ENCODE measurements at regions not wholly inside any gene's neighbourhood (a gene's known extent, or its start where the extent isn't known, plus 50 kb on each side); places are given as distances from the start of the nearest gene placed in this dataset.

DNA sequence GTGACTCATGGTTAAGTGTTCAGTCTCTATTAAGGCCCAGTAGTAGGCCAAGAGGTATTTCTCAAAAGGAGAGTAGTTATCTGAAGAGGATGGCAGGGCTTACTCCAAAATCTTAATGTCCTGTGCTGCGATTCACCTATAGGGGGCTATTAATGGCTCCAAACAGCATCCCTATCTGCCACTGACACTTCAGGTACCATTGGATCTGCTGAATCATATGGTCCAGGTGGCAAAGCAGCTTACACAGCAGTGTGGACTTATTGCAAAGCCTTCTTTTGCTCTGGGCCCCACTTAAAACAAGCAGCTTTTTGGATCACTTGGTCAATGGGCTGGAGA is 60.8 kb upstream of the ATP2B1 start:
- H3K4me2 ChIP-seq (ENCODE audit: low read length): no peak overlapping the region
- H3K4me3 ChIP-seq (ENCODE audit: low read length): no peak overlapping the region
- H3K79me2 ChIP-seq (replicated peaks; ENCODE audit: insufficient read depth, low read length): no peaks in the 10 kb centered on the region
- TF ChIP-seq RAD21 (conservative IDR thresholded peaks at IDR 0.05) (no peak), TAF1 (IDR thresholded peaks at IDR 0.05; ENCODE audit: low read depth) (no peak), SMC3 (conservative IDR thresholded peaks at IDR 0.05; ENCODE audit: poor library complexity) (no peak), EZH2 (IDR thresholded peaks at IDR 0.05; ENCODE audit: borderline replicate concordance, insufficient read depth, low read length, poor library complexity, severe bottlenecking) (no peak), MXI1 (conservative IDR thresholded peaks at IDR 0.05; ENCODE audit: poor library complexity, severe bottlenecking) (no peak), POLR2AphosphoS5 (IDR thresholded peaks at IDR 0.05) (no peak), EP300 (conservative IDR thresholded peaks at IDR 0.05; ENCODE audit: poor library complexity, severe bottlenecking) (no peak)
- TF ChIP-seq, protein P1, sequence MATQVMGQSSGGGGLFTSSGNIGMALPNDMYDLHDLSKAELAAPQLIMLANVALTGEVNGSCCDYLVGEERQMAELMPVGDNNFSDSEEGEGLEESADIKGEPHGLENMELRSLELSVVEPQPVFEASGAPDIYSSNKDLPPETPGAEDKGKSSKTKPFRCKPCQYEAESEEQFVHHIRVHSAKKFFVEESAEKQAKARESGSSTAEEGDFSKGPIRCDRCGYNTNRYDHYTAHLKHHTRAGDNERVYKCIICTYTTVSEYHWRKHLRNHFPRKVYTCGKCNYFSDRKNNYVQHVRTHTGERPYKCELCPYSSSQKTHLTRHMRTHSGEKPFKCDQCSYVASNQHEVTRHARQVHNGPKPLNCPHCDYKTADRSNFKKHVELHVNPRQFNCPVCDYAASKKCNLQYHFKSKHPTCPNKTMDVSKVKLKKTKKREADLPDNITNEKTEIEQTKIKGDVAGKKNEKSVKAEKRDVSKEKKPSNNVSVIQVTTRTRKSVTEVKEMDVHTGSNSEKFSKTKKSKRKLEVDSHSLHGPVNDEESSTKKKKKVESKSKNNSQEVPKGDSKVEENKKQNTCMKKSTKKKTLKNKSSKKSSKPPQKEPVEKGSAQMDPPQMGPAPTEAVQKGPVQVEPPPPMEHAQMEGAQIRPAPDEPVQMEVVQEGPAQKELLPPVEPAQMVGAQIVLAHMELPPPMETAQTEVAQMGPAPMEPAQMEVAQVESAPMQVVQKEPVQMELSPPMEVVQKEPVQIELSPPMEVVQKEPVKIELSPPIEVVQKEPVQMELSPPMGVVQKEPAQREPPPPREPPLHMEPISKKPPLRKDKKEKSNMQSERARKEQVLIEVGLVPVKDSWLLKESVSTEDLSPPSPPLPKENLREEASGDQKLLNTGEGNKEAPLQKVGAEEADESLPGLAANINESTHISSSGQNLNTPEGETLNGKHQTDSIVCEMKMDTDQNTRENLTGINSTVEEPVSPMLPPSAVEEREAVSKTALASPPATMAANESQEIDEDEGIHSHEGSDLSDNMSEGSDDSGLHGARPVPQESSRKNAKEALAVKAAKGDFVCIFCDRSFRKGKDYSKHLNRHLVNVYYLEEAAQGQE (IDR thresholded peaks at IDR 0.05; ENCODE audit: borderline replicate concordance): no peak
- TF ChIP-seq, protein P2, sequence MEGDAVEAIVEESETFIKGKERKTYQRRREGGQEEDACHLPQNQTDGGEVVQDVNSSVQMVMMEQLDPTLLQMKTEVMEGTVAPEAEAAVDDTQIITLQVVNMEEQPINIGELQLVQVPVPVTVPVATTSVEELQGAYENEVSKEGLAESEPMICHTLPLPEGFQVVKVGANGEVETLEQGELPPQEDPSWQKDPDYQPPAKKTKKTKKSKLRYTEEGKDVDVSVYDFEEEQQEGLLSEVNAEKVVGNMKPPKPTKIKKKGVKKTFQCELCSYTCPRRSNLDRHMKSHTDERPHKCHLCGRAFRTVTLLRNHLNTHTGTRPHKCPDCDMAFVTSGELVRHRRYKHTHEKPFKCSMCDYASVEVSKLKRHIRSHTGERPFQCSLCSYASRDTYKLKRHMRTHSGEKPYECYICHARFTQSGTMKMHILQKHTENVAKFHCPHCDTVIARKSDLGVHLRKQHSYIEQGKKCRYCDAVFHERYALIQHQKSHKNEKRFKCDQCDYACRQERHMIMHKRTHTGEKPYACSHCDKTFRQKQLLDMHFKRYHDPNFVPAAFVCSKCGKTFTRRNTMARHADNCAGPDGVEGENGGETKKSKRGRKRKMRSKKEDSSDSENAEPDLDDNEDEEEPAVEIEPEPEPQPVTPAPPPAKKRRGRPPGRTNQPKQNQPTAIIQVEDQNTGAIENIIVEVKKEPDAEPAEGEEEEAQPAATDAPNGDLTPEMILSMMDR (IDR thresholded peaks at IDR 0.05; ENCODE audit: poor library complexity, severe bottlenecking): no peak
- no peak overlapping the region for H3K9ac ChIP-seq (ENCODE audit: low read length)
- H3K27me3 ChIP-seq (ENCODE audit: insufficient read depth, low read depth, low read length): no peaks in the 10 kb centered on the region
- H4K20me1 ChIP-seq (ENCODE audit: insufficient read depth): no peaks in the 10 kb centered on the region
- H2AFZ ChIP-seq (ENCODE audit: low read depth, low read length): no peak overlapping the region
- H3K9me2 ChIP-seq (ENCODE audit: insufficient read depth, low read length): no peaks in the 10 kb centered on the region
- no peak overlapping the region for H3K27ac ChIP-seq (ENCODE audit: low read length)
- no peaks in the 10 kb centered on the region for H3K36me3 ChIP-seq (ENCODE audit: insufficient read depth, low read length)
- H3F3A ChIP-seq (ENCODE audit: insufficient read depth, low read length, poor library complexity, severe bottlenecking): no peaks in the 10 kb centered on the region
- no peaks in the 10 kb centered on the region for H3K9me3 ChIP-seq (ENCODE audit: low read length)

DNA sequence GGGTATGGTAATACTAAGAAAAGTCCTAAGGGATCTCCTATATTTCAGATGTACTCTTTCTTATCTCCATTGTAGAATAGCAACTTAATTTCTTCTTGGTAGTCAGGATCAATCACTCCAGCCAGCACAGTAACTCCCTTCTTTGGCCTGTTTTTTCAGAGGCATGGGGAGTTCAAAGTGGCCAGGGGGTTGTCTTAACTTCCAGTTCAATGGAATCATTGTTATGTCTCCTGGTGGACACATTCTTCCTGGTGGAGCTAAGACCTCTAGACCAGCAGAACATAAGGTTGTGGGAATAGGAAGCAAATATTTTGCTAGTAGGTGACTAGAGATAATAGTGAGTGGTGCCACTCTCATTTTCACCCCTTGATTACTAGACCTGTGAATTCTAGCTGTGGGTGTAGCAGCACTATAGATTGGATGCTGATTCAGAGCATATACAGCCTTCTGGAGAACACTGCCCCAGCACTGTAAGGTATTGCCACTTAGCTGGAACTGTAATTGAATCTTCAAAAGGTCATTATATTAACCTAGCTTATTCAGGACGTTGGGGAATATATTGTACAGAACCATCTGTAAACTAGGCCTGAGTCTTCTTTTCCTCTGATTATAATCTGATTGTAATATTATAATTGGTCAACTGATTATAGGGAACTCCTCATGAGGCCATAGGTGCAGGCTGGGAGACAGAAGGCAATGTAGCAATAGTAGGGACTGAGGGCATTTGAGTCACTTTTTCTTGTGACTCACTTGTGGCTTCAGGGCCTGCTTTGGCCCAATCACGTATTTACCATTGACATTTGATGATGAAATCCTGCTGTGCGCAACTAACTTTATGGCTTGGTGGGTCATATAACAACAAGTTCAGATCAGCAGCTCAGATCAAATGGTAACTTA is 60.2 kb upstream of the ATP2B1 start:
- Histone ChIP-seq H3K27ac (ENCODE audit: low read length) (no peak overlapping the region), H3K4me2 (ENCODE audit: low read length) (no peak overlapping the region)

More for the DNA sequence above, 60.2 kb upstream of the ATP2B1 start:
- Histone ChIP-seq H3F3A (ENCODE audit: insufficient read depth, low read length, poor library complexity, severe bottlenecking) (no peaks in the 10 kb centered on the region), H3K9ac (ENCODE audit: low read length) (no peak overlapping the region), H3K9me3 (ENCODE audit: low read length) (no peaks in the 10 kb centered on the region), H3K36me3 (ENCODE audit: insufficient read depth, low read length) (no peaks in the 10 kb centered on the region), H3K9me2 (ENCODE audit: insufficient read depth, low read length) (no peaks in the 10 kb centered on the region), H3K4me3 (ENCODE audit: low read length) (no peak overlapping the region), H2AFZ (ENCODE audit: low read depth, low read length) (no peak overlapping the region), H3K27me3 (ENCODE audit: insufficient read depth, low read depth, low read length) (no peaks in the 10 kb centered on the region), H3K79me2 (replicated peaks; ENCODE audit: insufficient read depth, low read length) (no peaks in the 10 kb centered on the region), H4K20me1 (ENCODE audit: insufficient read depth) (no peaks in the 10 kb centered on the region)
- TF ChIP-seq, protein P2 (IDR thresholded peaks at IDR 0.05; ENCODE audit: poor library complexity, severe bottlenecking): no peak
- TF ChIP-seq EZH2 (IDR thresholded peaks at IDR 0.05; ENCODE audit: borderline replicate concordance, insufficient read depth, low read length, poor library complexity, severe bottlenecking) (no peak), TAF1 (IDR thresholded peaks at IDR 0.05; ENCODE audit: low read depth) (no peak)

All from neural cell (in vitro differentiated cells).